HCT116 (cell line): ENCODE measurements at regions not wholly inside any gene's neighbourhood (a gene's known extent, or its start where the extent isn't known, plus 50 kb on each side); places are given as distances from the start of the nearest gene placed in this dataset.

ENCODE experiments used
- ATAC-seq: fragments of 200-7000 bp; cut with Tn5 transposase; 2 replicates; pipeline ENCODE4 v1.9.1; 2020; ENCODE audit warnings: mild to moderate bottlenecking, moderate library complexity
- BruUV-seq: library from RNA; stranded (reverse); fragments of 400-500 nt; replicated peaks from 2 replicates; lab custom pipeline; 2021; lab: Mats Ljungman, UMichigan
- CTCF ChIA-PET: fragments of 300-600 bp; sonication (Branson Sonifier 250); formaldehyde crosslinking; loops from one replicate; lab custom pipeline; 2021; ENCODE audit warnings: antibody characterized with exemption; lab: Charles Lee
- POLR2A ChIA-PET: fragments of 300-600, 350-600 bp; sonication (Branson Sonifier 250); formaldehyde crosslinking; loops from one replicate; lab custom pipeline; 2021; ENCODE audit warnings: antibody characterized with exemption; lab: Charles Lee
- RAD21 ChIA-PET, 2 experiments: fragments of 300-600 bp; sonication (Branson Sonifier 250); formaldehyde crosslinking; loops; one replicate each; lab custom pipeline; 2023; ENCODE audit warnings: low total read pairs in 2 of 2; ENCODE audit not compliant: uncharacterized antibody in 2 of 2, unreplicated experiment in 2 of 2, low non-redundant PET in 1 of 2; lab: Charles Lee
- DNase-seq: peaks from one replicate; pipeline ENCODE4 v3.0.0-alpha.2; 2010; ENCODE audit warnings: low read depth, low spot score
- H2AFZ ChIP-seq: fragments of 200-600 bp; shearing (Covaris generic), sonication (generic); 2 replicates; pipeline ENCODE4 v1.6.1; 2017; ENCODE audit warnings: low read depth, mixed run types, mixed read lengths, antibody characterized with exemption, low read length; ENCODE audit not compliant: poor library complexity, severe bottlenecking
- H3K27ac ChIP-seq: 2 replicates; pipeline ENCODE4 v1.5.1; 2012; ENCODE audit warnings: low read depth, low read length
- H3K27me3 ChIP-seq: fragments of 200-600 bp; sonication (generic); 2 replicates; pipeline ENCODE4 v1.6.1; 2016; ENCODE audit warnings: mixed run types, low read length, mixed read lengths; ENCODE audit not compliant: insufficient read depth
- H3K36me3 ChIP-seq, 2 experiments: fragments of 200-500 bp in 1 of 2; fragments of 200-600 bp in 1 of 2; sonication (Bioruptor generic) in 1 of 2; sonication (generic) in 1 of 2; 2 replicates each; pipeline versions ENCODE4 v1.5.1 to v1.6.1; 2014 to 2016; ENCODE audit warnings: low read length in 2 of 2, inconsistent platforms in 1 of 2, mixed read lengths in 1 of 2, mixed run types in 1 of 2; ENCODE audit not compliant: insufficient read depth in 2 of 2, control insufficient read depth in 1 of 2
- H3K4me1 ChIP-seq, 2 experiments: fragments of 200-600 bp in 1 of 2; sonication (generic) in 1 of 2; 2 replicates each; pipeline versions ENCODE4 v1.5.1 to v1.6.1; 2012 to 2017; ENCODE audit warnings: low read length in 2 of 2, inconsistent platforms in 1 of 2, mild to moderate bottlenecking in 1 of 2, mixed read lengths in 1 of 2, mixed run types in 1 of 2, moderate library complexity in 1 of 2; ENCODE audit not compliant: insufficient read depth in 2 of 2, control insufficient read depth in 1 of 2
- H3K4me2 ChIP-seq: fragments of 200-600 bp; sonication (generic); 2 replicates; pipeline ENCODE4 v1.6.1; 2017; ENCODE audit warnings: mixed run types, low read length, mixed read lengths
- H3K4me3 ChIP-seq, 2 experiments: fragments of 200-600 bp in 1 of 2; sonication (generic) in 1 of 2; replicated peaks in 1 of 2; 2 replicates each; pipeline ENCODE4 v1.5.1; 2011 to 2016; ENCODE audit warnings: low read length in 2 of 2, control low read depth in 1 of 2, low read depth in 1 of 2, mild to moderate bottlenecking in 1 of 2, mixed read lengths in 1 of 2, mixed run types in 1 of 2
- H3K79me2 ChIP-seq: fragments of 200-600 bp; sonication (generic); 2 replicates; pipeline ENCODE4 v1.6.1; 2017; ENCODE audit warnings: mild to moderate bottlenecking, mixed run types, low read length, moderate library complexity, mixed read lengths; ENCODE audit not compliant: insufficient read depth
- H3K9ac ChIP-seq: fragments of 200-600 bp; sonication (generic); 2 replicates; pipeline ENCODE4 v1.6.1; 2016; ENCODE audit warnings: low read length, mixed read lengths
- H3K9me2 ChIP-seq: fragments of 200-600 bp; sonication (generic), shearing (Covaris generic); 2 replicates; pipeline ENCODE4 v1.6.1; 2017; ENCODE audit warnings: mixed run types, mild to moderate bottlenecking, moderate library complexity; ENCODE audit not compliant: insufficient read depth
- H3K9me3 ChIP-seq, 2 experiments: fragments of 200-500 bp in 1 of 2; fragments of 200-600 bp in 1 of 2; sonication (Bioruptor generic) in 1 of 2; sonication (generic) in 1 of 2; 2 replicates each; pipeline ENCODE4 v1.6.1; 2014 to 2017; ENCODE audit warnings: low read length in 2 of 2, mixed read lengths in 2 of 2, inconsistent platforms in 1 of 2, low read depth in 1 of 2, mild to moderate bottlenecking in 1 of 2, mixed run types in 1 of 2, moderate library complexity in 1 of 2; ENCODE audit not compliant: control insufficient read depth in 1 of 2, insufficient read depth in 1 of 2
- H4K20me1 ChIP-seq: fragments of 200-600 bp; sonication (generic), shearing (Covaris generic); 2 replicates; pipeline ENCODE4 v1.6.1; 2017; ENCODE audit warnings: mixed run types, mild to moderate bottlenecking, moderate library complexity; ENCODE audit not compliant: insufficient read depth
- CBX3 ChIP-seq: IDR thresholded peaks from 2 replicates; pipeline ENCODE4 v1.6.1; 2012; ENCODE audit warnings: low read depth
- CEBPB ChIP-seq: IDR thresholded peaks from 2 replicates; pipeline ENCODE4 v1.6.1; 2012; ENCODE audit warnings: low read depth
- FOSL1 ChIP-seq: IDR thresholded peaks from 2 replicates; pipeline ENCODE4 v1.6.1; 2012; ENCODE audit warnings: low read depth
- JUND ChIP-seq: IDR thresholded peaks from 2 replicates; pipeline ENCODE4 v1.6.1; 2012
- POLR2A ChIP-seq: IDR thresholded peaks from 2 replicates; pipeline ENCODE4 v1.7.0; 2011; ENCODE audit warnings: borderline replicate concordance; ENCODE audit not compliant: insufficient read depth, insufficient read length; ENCODE audit errors: extremely low read depth
- SP1 ChIP-seq: IDR thresholded peaks from 2 replicates; pipeline ENCODE4 v1.6.1; 2012; ENCODE audit warnings: low read depth
- SRF ChIP-seq: IDR thresholded peaks from 2 replicates; pipeline ENCODE4 v1.6.1; 2012; ENCODE audit warnings: low read depth
- TCF7L2 ChIP-seq: IDR thresholded peaks from 2 replicates; pipeline ENCODE4 v1.7.0; 2011; ENCODE audit warnings: borderline replicate concordance, inconsistent platforms; ENCODE audit not compliant: insufficient read depth, insufficient read length; ENCODE audit errors: extremely low read depth
- ZBTB33 ChIP-seq: IDR thresholded peaks from 2 replicates; pipeline ENCODE4 v1.6.1; 2011; ENCODE audit warnings: mild to moderate bottlenecking, low read length, moderate library complexity; ENCODE audit not compliant: insufficient replicate concordance; ENCODE audit errors: extremely low read depth
- intact Hi-C: fragments of 100-400 bp; cut with micrococcal nuclease; formaldehyde crosslinking; loops from 2 replicates; pipeline ENCODE4 v1.10.0; 2022

GRCh38 chr3:191141728-191142127, 57.3 kb upstream of the OSTN start:
- CTCF ChIA-PET: no interaction called here
- intact Hi-C loops: no loop called here

More at GRCh38 chr3:191141728-191142127, 57.3 kb upstream of the OSTN start:
- Histone ChIP-seq H3K9me2 (no peaks in the 10 kb centered on the region), H2AFZ (peak overlapping the region; percentile 93), H3K4me3 (peak overlapping the region in 1 of 2 experiments; percentile 20; a peak in 1 of 4 replicates), H3K27ac (no peak overlapping the region), H3K4me2 (peak overlapping the region; percentile 60), H3K4me1 (peaks cover 3 to 30% of the 10 kb centered on the region in 2 experiments; a peak in 3 of 4 replicates), H3K79me2 (no peaks in the 10 kb centered on the region), H3K9ac (no peak overlapping the region), H3K36me3 (no peaks in the 10 kb centered on the region), H3K9me3 (no peaks in the 10 kb centered on the region), H3K27me3 (no peaks in the 10 kb centered on the region), H4K20me1 (no peaks in the 10 kb centered on the region)
- ChIA-PET RAD21 (no interaction called here), POLR2A (no interaction called here)
- ATAC-seq (peak; percentile 84), DNase-seq (peak; percentile 76)
- no TSS peak for BruUV-seq
- peak; percentile 87 for TF ChIP-seq SP1
- no peak for TF ChIP-seq POLR2A
- TF ChIP-seq TCF7L2: peak; percentile 87
- TF ChIP-seq JUND: peak; percentile 95
- peak; percentile 97 for TF ChIP-seq FOSL1
- TF ChIP-seq SRF: peak; percentile 89
- TF ChIP-seq ZBTB33: no peak
- TF ChIP-seq CEBPB: peak; percentile 73
- TF ChIP-seq CBX3: peak; percentile 87
